ENCODE measurements at regions not wholly inside any gene's neighbourhood (a gene's known extent, or its start where the extent isn't known, plus 50 kb on each side); places are given as distances from the start of the nearest gene placed in this dataset.
"Not testable (repeated sequence)": the region's sequence is repeated elsewhere in the genome, so short reads cannot be mapped to it uniquely, and the experiment has no call there.

GRCh38 chr2:90209009-90209408 is 1517.5 kb downstream of the RPIA start:
- no peak overlapping the region for H3K4me3 ChIP-seq (IDR thresholded peaks at IDR 0.05; ENCODE audit: insufficient read depth, low read depth, low read length)
- H3K4me1 ChIP-seq (ENCODE audit: low read depth, poor library complexity, severe bottlenecking) = no peaks in the 10 kb centered on the region
- TF ChIP-seq CTCF (conservative IDR thresholded peaks at IDR 0.05; ENCODE audit: low read depth, low read length) = no peak
- H3K9ac ChIP-seq = no peak overlapping the region
- no peaks in the 10 kb centered on the region for H3K27me3 ChIP-seq (ENCODE audit: insufficient read depth, low read depth)
- no peak overlapping the region for H2AFZ ChIP-seq (ENCODE audit: low read depth)
- no peak overlapping the region for H3K4me2 ChIP-seq
- no peaks in the 10 kb centered on the region for H3K79me2 ChIP-seq (ENCODE audit: insufficient read depth, low read depth)
- no peaks in the 10 kb centered on the region for H4K20me1 ChIP-seq (ENCODE audit: insufficient read depth)
- H3K36me3 ChIP-seq (ENCODE audit: insufficient read depth) = no peaks in the 10 kb centered on the region
- no peak overlapping the region for H3K27ac ChIP-seq

- H2AFZ ChIP-seq (ENCODE audit: low read depth) = no peak overlapping the region
- H3K27me3 ChIP-seq (ENCODE audit: insufficient read depth, low read depth) = no peaks in the 10 kb centered on the region
- no peak for TF ChIP-seq CTCF (conservative IDR thresholded peaks at IDR 0.05; ENCODE audit: low read depth, low read length)
- H3K9ac ChIP-seq = no peak overlapping the region
- H4K20me1 ChIP-seq (ENCODE audit: insufficient read depth) = no peaks in the 10 kb centered on the region
- no peak overlapping the region for H3K4me2 ChIP-seq
- no peaks in the 10 kb centered on the region for H3K36me3 ChIP-seq (ENCODE audit: insufficient read depth)
- no peak overlapping the region for H3K27ac ChIP-seq
- no peaks in the 10 kb centered on the region for H3K79me2 ChIP-seq (ENCODE audit: insufficient read depth, low read depth)
- no peak overlapping the region for H3K4me3 ChIP-seq (IDR thresholded peaks at IDR 0.05; ENCODE audit: insufficient read depth, low read depth, low read length)
- H3K4me1 ChIP-seq (ENCODE audit: low read depth, poor library complexity, severe bottlenecking) = no peaks in the 10 kb centered on the region
Measured at GRCh38 chr2:90209806-90210205, 1518.3 kb downstream of the RPIA start.

- H4K20me1 ChIP-seq (ENCODE audit: insufficient read depth); H3K4me1 ChIP-seq (ENCODE audit: low read depth, poor library complexity, severe bottlenecking); H3K9ac ChIP-seq; H3K79me2 ChIP-seq (ENCODE audit: insufficient read depth, low read depth); H3K27ac ChIP-seq; H3K27me3 ChIP-seq (ENCODE audit: insufficient read depth, low read depth); H3K4me3 ChIP-seq (IDR thresholded peaks at IDR 0.05; ENCODE audit: insufficient read depth, low read depth, low read length); H2AFZ ChIP-seq (ENCODE audit: low read depth); H3K4me2 ChIP-seq; H3K36me3 ChIP-seq (ENCODE audit: insufficient read depth): not testable (repeated sequence)
Measured at GRCh38 chr2:90215880-90216279, 1524.4 kb downstream of the RPIA start.

GRCh38 chr2:90216801-90217200 is 1525.3 kb downstream of the RPIA start:
- H3K79me2 ChIP-seq (ENCODE audit: insufficient read depth, low read depth); H3K9ac ChIP-seq; H3K4me1 ChIP-seq (ENCODE audit: low read depth, poor library complexity, severe bottlenecking); H3K27ac ChIP-seq; H3K4me2 ChIP-seq; H4K20me1 ChIP-seq (ENCODE audit: insufficient read depth); H2AFZ ChIP-seq (ENCODE audit: low read depth); H3K27me3 ChIP-seq (ENCODE audit: insufficient read depth, low read depth); H3K36me3 ChIP-seq (ENCODE audit: insufficient read depth); H3K4me3 ChIP-seq (IDR thresholded peaks at IDR 0.05; ENCODE audit: insufficient read depth, low read depth, low read length): not testable (repeated sequence)

GRCh38 chr2:90218534-90218933 is 1527.1 kb downstream of the RPIA start:
- H2AFZ ChIP-seq (ENCODE audit: low read depth); H3K4me2 ChIP-seq; H3K27ac ChIP-seq; H4K20me1 ChIP-seq (ENCODE audit: insufficient read depth); H3K27me3 ChIP-seq (ENCODE audit: insufficient read depth, low read depth); H3K9ac ChIP-seq; H3K4me3 ChIP-seq (IDR thresholded peaks at IDR 0.05; ENCODE audit: insufficient read depth, low read depth, low read length); H3K79me2 ChIP-seq (ENCODE audit: insufficient read depth, low read depth); H3K4me1 ChIP-seq (ENCODE audit: low read depth, poor library complexity, severe bottlenecking); H3K36me3 ChIP-seq (ENCODE audit: insufficient read depth): not testable (repeated sequence)

GRCh38 chr2:90220623-90221299 is 1529.3 kb downstream of the RPIA start:
- H2AFZ ChIP-seq (ENCODE audit: low read depth); H3K4me2 ChIP-seq; H3K27me3 ChIP-seq (ENCODE audit: insufficient read depth, low read depth); H3K9ac ChIP-seq; H3K27ac ChIP-seq; H3K4me1 ChIP-seq (ENCODE audit: low read depth, poor library complexity, severe bottlenecking); H4K20me1 ChIP-seq (ENCODE audit: insufficient read depth); H3K79me2 ChIP-seq (ENCODE audit: insufficient read depth, low read depth); H3K36me3 ChIP-seq (ENCODE audit: insufficient read depth); H3K4me3 ChIP-seq (IDR thresholded peaks at IDR 0.05; ENCODE audit: insufficient read depth, low read depth, low read length): not testable (repeated sequence)
